GM21717 (cell line): ENCODE measurements at regions not wholly inside any gene's neighbourhood (a gene's known extent, or its start where the extent isn't known, plus 50 kb on each side); places are given as distances from the start of the nearest gene placed in this dataset.
A peak's percentile ranks its signal among the peaks of the same experiment; 100 is the strongest.

ENCODE experiments used
- ATAC-seq: cut with Tn5 transposase; IDR thresholded peaks from one replicate; pipeline ENCODE4 v1.9.1; 2021; ENCODE audit warnings: mild to moderate bottlenecking, moderate library complexity; ENCODE audit not compliant: unreplicated experiment

- ATAC-seq = no peak
Measured at GRCh38 chr15:68524753-68525584, 53.8 kb upstream of the CORO2B start.

- ATAC-seq = no peak
Measured at GRCh38 chr15:68525815-68526214, 53.0 kb upstream of the CORO2B start.

- peak; percentile 70 for ATAC-seq
Measured at GRCh38 chr15:68526269-68526668, 52.5 kb upstream of the CORO2B start.

GRCh38 chr15:68526784-68527183 lies 52.0 kb upstream of the CORO2B start:
- no peak for ATAC-seq

GRCh38 chr15:68528626-68529290 lies 50.0 kb upstream of the CORO2B start:
- no peak for ATAC-seq
